GM19351 (cell line): ENCODE measurements at regions not wholly inside any gene's neighbourhood (a gene's known extent, or its start where the extent isn't known, plus 50 kb on each side); places are given as distances from the start of the nearest gene placed in this dataset.
"Not testable (repeated sequence)": the region's sequence is repeated elsewhere in the genome, so short reads cannot be mapped to it uniquely, and the experiment has no call there.

Experiments
- ATAC-seq: cut with Tn5 transposase; IDR thresholded peaks from one replicate; pipeline ENCODE4 v1.9.1; 2021; ENCODE audit warnings: mild to moderate bottlenecking, moderate library complexity; ENCODE audit not compliant: unreplicated experiment

GRCh38 chr1:187038784-187039183 is 210.0 kb downstream of the PLA2G4A start:
- no peak for ATAC-seq

DNA sequence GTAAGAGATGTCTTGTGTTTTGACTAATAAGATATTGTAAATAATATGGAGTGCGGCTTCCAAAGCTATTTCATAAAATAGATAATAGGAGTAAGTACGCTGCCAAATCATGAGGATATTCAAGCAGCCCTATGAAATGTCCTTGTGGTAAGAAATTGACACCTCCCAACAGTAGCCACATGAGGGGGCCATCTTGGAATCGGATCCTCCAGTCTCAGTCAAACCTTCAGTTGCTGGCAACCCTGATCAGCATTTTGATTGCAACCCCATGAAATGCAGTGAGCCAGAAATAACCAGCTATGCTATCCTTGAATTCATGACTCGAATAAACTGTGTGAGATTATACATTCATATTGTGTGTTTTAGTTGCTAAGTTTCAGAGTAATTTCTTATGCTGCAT is 212.4 kb downstream of the PLA2G4A start:
- no peak for ATAC-seq

DNA sequence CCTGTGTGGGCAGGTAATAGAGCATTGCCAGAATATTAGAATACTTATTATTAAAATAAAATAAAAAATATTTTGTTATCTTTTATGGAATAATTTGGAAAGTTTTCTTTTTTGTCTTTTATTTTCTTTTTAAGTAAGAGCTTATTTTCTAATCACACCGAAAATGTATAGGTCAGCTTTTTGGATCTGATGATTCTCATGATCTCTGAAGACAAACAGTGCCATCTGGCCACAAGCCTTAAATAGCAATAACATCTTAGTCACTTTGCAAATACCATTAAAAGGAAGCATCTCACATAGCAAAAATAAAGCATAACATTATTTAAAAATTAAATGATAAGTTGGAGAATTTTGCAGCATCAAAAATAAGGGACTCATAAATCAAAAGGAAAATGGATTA is 213.8 kb downstream of the PLA2G4A start:
- ATAC-seq: no peak

- not testable (repeated sequence) for ATAC-seq
Observed at GRCh38 chr1:187043433-187043832, 214.7 kb downstream of the PLA2G4A start.

- ATAC-seq: no peak
Observed at GRCh38 chr1:187044411-187044810, 215.7 kb downstream of the PLA2G4A start.

DNA sequence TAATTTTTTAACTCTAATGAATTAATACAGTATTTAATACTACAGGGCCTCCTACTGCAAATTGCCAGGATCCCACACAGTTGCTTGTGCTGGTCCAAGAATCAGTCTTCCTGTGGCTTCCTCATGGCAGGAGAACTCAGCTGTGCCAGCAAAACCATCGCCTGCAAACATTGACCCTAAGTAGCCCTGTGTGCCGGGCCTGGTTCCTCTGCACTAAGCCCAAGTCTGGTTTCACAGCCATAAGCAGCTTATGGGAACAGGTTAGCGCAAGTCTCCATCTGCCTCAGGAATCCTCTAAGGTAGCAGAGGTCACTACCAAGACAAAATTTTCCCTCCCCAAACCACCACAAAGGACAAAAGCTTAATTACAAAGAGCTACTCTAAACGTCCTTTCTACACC is 216.6 kb downstream of the PLA2G4A start:
- ATAC-seq: no peak

DNA sequence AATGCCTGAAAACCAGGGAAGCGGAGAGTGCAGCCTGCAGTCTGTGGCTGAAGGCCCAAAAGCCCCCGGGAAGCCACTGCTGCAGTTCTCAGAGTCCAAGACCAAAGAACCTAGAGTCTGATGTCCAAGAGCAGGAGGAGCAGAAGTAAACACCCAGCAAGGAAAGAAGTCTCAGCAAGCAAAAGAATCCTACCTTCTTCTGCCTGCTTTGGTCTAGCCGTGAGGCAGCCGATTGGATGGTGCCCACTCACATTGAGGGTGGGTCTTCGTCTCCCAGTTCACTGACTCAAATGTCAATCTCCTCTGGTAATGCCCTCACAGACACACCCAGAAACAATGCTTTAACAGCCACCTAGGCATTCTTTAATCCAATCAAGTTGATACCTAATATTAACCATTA is 217.5 kb downstream of the PLA2G4A start:
- no peak for ATAC-seq

DNA sequence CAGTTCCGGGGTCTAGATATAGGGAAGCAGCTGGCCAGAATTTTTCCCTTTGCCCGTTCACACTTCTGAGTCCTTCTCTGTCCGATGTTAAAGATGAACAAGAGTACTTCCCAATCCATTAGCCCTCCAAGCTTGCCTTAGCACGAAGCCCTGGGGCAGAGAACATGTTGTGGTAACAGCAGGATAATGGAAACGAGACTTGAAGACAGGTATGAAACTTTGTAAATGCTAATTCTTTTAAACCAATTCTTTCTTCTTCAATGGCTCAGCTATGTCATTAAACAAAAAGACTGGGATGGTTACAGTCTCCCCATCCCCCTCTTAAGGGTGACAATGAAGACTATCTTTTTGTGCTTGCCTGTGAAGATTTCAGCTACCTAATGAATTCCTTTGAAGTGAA is 218.5 kb downstream of the PLA2G4A start:
- ATAC-seq: no peak

- ATAC-seq: peak; percentile 83
Observed at GRCh38 chr1:187051618-187052232, 223.0 kb downstream of the PLA2G4A start.

GRCh38 chr1:187053876-187054275 is 225.1 kb downstream of the PLA2G4A start:
- ATAC-seq: no peak

- ATAC-seq: no peak
Observed at GRCh38 chr1:187054862-187055757, 226.4 kb downstream of the PLA2G4A start.

DNA sequence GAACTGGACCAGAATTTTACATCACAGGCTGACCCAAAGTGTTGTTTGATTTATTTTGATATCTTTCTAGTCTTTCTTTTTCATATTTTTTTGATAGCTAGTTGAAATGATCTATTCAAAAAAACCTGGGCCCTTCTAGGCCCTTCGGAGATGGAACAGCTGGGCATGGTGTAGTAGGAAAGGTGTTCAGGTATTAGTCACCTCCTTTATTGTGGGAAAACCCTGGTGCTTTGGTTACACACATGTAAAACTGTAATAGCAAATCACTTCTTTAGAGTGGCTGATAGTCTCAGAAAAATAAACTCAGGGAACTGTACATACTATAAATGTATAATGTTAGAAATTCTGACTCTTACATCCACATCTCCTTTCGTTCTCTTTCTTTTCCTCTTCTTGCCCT is 234.5 kb downstream of the PLA2G4A start:
- no peak for ATAC-seq

DNA sequence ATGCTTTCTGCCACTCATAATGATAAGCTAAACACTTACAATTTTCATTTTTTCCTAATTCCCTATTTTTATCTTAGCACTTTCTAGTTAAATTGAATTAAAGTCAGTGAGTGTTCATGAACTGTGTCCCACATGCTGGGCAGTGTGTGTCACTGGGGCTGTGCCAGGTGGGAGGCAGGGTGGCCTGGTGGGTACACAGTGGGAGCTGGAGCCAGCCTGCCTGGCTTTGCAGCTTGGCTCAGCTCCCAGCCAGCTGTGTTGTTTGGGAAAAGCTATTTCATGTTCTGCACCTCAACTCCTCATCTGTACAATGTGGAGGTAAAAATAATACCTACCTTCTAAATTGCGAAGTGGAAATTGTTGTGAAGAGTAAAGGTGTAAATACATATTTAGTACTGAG is 238.4 kb downstream of the PLA2G4A start:
- no peak for ATAC-seq

DNA sequence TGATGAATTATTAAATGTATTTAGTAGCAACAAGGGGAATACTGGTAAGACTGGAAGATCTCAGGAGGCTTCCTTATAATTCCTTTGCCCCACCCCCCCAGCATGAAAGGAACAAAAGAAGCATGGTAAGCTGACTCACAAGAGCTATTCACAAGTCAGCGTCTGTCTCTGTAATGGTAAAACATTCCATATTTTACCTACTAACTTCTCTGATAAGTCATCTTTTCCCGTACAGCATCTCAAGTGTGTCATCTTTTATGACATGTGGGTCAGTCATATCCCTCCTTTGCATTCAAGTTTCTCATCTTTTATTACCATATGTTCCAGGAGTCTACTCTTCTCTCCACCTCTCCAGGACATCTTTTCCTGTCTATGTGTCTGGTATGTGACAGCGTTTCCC is 241.3 kb downstream of the PLA2G4A start:
- no peak for ATAC-seq

DNA sequence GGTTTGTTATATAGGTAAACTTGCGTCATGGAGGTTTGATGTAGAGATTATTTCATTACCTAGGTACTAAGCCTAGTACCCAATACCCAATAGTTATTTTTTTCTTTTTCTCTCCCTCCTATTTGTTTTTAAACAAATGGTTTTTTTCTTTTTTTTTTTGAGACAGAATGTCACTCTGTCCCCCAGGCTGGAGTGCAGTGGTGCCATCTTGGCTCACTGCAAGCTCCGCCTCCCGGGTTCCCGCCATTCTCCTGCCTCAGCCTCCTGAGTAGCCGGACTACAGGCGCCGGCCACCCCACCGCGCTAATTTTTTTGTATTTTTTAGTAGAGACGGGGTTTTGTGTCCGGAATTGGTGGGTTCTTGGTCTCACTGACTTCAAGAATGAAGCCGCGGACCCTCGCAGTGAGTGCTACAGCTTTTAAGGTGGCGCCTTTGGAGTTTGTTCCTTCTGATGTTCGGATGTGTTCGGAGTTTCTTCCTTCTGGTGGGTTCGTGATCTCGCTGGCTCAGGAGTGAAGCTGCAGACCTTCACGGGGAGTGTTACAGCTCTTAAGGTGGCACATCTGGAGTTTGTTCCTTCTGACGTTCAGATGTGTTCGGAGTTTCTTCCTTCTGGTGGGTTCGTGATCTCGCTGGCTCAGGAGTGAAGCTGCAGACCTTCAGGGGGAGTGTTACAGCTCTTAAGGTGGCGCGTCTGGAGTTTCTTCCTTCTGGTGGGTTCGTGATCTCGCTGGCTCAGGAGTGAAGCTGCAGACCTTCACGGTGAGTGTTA is 243.7 kb downstream of the PLA2G4A start:
- ATAC-seq: peak; percentile 77

- ATAC-seq: peak; percentile 22
Observed at GRCh38 chr1:187073035-187073560, 244.3 kb downstream of the PLA2G4A start.

DNA sequence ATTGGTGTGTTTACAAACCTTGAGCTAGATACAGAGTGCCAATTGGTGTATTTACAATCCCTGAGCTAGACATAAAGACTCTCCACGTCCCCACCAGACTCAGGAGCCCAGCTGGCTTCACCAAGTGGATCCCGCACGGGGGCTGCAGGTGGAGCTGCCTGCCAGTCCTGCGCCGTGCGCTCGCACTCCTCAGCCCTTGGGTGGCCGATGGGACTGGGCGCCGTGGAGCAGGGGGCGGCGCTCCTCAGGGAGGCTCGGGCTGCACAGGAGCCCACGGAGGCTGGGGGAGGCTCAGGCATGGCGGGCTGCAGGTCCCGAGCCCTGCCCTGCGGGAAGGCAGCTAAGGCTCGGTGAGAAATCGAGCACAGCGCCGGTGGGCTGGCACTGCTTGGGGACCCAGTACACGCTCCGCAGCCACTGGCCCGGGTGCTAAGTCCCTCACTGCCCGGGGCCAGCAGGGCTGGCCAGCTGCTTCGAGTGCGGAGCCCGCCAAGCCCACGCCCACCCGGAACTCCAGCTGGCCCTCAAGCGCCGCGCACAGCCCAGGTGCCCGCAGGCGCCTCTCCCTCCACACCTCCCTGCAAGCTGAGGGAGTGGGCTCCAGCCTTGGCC is 245.0 kb downstream of the PLA2G4A start:
- not testable (repeated sequence) for ATAC-seq

GRCh38 chr1:187074445-187075048 is 245.8 kb downstream of the PLA2G4A start:
- ATAC-seq: no peak

DNA sequence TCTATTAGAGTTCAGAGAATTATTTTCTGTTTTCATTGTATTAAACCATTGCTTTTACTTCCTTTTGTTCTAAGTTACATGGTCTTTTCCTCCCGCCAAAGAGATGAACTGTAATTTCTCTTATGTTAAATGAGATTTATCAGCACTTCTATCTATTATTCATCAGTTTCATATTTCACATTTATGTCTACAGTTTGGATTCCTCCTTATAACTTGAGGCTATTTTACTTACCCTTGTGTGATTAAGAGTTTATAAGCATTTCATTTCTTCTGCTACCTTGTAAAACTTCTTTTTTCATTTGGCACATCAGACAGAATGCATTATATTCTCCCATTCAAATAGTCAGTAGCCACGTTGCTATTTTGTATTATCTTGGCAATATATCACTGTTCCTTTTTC is 248.2 kb downstream of the PLA2G4A start:
- no peak for ATAC-seq

DNA sequence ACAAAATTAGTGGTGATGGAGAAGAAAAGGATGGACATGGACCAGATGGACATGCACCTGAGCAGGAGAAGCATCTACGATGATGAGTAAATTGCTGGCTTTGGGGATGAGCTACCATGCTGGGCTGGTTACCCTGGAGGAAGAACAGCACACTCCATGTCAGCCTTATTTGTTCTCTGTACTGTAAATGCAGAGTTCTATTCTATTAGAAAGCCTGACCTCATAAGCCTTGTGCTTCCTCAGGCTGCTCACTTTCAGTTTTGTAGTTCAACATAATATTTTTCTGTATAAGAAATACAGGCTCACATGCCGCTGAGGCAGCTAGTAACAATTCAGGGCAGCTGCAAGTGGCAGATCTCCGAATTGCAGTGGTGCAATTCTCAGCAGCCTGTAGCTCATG is 249.6 kb downstream of the PLA2G4A start:
- ATAC-seq: no peak

DNA sequence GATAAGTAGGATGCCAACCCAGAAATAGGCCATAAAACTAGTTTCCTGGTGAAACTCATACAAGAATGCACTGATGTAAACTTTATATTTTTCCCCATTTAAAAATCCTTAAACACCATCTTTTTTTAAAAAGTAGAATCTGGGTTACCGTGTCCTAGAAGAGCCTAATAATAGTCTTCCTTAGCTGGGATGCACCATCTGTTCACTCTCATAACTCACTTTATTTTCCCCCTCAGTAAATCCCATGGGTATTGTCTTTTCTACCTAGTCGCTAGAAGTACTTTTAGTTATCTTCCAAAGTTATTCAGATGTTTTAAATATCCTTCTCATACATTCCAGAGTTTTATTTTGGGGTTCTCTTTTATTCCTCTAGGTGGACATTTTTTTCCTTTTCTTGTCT is 250.2 kb downstream of the PLA2G4A start:
- no peak for ATAC-seq
